GM23338 (cell line): ENCODE measurements at regions not wholly inside any gene's neighbourhood (a gene's known extent, or its start where the extent isn't known, plus 50 kb on each side); places are given as distances from the start of the nearest gene placed in this dataset.

Source experiments
- ATAC-seq: fragments of 200-7000 bp; cut with Tn5 transposase; 3 replicates; pipeline ENCODE4 v1.9.1; 2020
- DNase-seq: peaks from one replicate; pipeline ENCODE4 v3.0.0-alpha.2; 2015; ENCODE audit warnings: low spot score
- H2AFZ ChIP-seq: fragments of 200-600 bp; sonication (generic); 2 replicates; pipeline ENCODE4 v1.8.0; 2016; ENCODE audit warnings: antibody characterized with exemption, mild to moderate bottlenecking, moderate library complexity
- H3F3A ChIP-seq: fragments of 200-600 bp; sonication (generic); replicated peaks from 2 replicates; pipeline ENCODE4 v1.8.0; 2017; ENCODE audit warnings: antibody characterized with exemption, mixed run types, low read depth
- H3K27ac ChIP-seq: fragments of 200-600 bp; sonication (generic); 2 replicates; pipeline ENCODE4 v1.6.1; 2016; ENCODE audit warnings: low read depth
- H3K27me3 ChIP-seq: fragments of 200-600 bp; sonication (generic); 2 replicates; pipeline ENCODE4 v1.8.0; 2016; ENCODE audit warnings: mild to moderate bottlenecking, mixed run types, moderate library complexity; ENCODE audit not compliant: insufficient read depth
- H3K36me3 ChIP-seq: fragments of 200-600 bp; sonication (generic); 2 replicates; pipeline ENCODE4 v1.8.0; 2016; ENCODE audit warnings: mild to moderate bottlenecking; ENCODE audit not compliant: insufficient read depth
- H3K4me1 ChIP-seq: fragments of 200-600 bp; sonication (generic); 2 replicates; pipeline ENCODE4 v1.8.0; 2016; ENCODE audit warnings: mild to moderate bottlenecking, moderate library complexity; ENCODE audit not compliant: insufficient read depth
- H3K4me2 ChIP-seq: fragments of 200-600 bp; sonication (generic); 2 replicates; pipeline ENCODE4 v1.7.1; 2017; ENCODE audit warnings: mixed run types
- H3K4me3 ChIP-seq: fragments of 200-600 bp; sonication (generic); 2 replicates; pipeline ENCODE4 v1.6.1; 2016; ENCODE audit warnings: mixed run types
- H3K79me2 ChIP-seq: fragments of 200-600 bp; sonication (generic); replicated peaks from 2 replicates; pipeline ENCODE4 v1.8.0; 2017; ENCODE audit warnings: mild to moderate bottlenecking; ENCODE audit not compliant: insufficient read depth
- H3K9me2 ChIP-seq: fragments of 200-600 bp; sonication (generic); 2 replicates; pipeline ENCODE4 v1.8.0; 2017; ENCODE audit not compliant: insufficient read depth
- H4K20me1 ChIP-seq: fragments of 200-600 bp; sonication (generic); replicated peaks from 2 replicates; pipeline ENCODE4 v1.8.0; 2017; ENCODE audit warnings: mild to moderate bottlenecking; ENCODE audit not compliant: insufficient read depth
- H3K27ac Mint-ChIP-seq: 2 replicates; pipeline ENCODE4 v1.8.0; 2020; ENCODE audit warnings: inconsistent platforms, mild to moderate bottlenecking, moderate library complexity, mixed read lengths
- H3K27me3 Mint-ChIP-seq: 3 replicates; pipeline ENCODE4 v1.8.0; 2022; ENCODE audit warnings: low read depth, mild to moderate bottlenecking, moderate library complexity, mixed read lengths, inconsistent platforms; ENCODE audit not compliant: insufficient read depth, poor library complexity
- H3K36me3 Mint-ChIP-seq: 3 replicates; pipeline ENCODE4 v1.8.0; 2021; ENCODE audit warnings: low read depth, mild to moderate bottlenecking, inconsistent platforms, moderate library complexity, mixed read lengths
- H3K4me1 Mint-ChIP-seq: 3 replicates; pipeline ENCODE4 v1.8.0; 2020; ENCODE audit warnings: mild to moderate bottlenecking, inconsistent platforms, mixed read lengths
- H3K4me3 Mint-ChIP-seq: 3 replicates; pipeline ENCODE4 v1.8.0; 2021; ENCODE audit warnings: moderate library complexity, mild to moderate bottlenecking, inconsistent platforms, mixed read lengths
- H3K9me3 Mint-ChIP-seq: 3 replicates; pipeline ENCODE4 v1.8.0; 2020; ENCODE audit warnings: moderate library complexity, mild to moderate bottlenecking, inconsistent platforms, mixed read lengths
- CREB1 ChIP-seq: fragments of 250-450 bp; sonication (Bioruptor Pico); IDR thresholded peaks from 2 replicates; pipeline ENCODE4 v1.5.0; 2020; ENCODE audit warnings: low read depth, mild to moderate bottlenecking, moderate library complexity
- EZH2 ChIP-seq: fragments of 200-600 bp; sonication (generic); IDR thresholded peaks from one replicate; pipeline ENCODE4 v1.8.0; 2017; ENCODE audit warnings: antibody characterized with exemption, mild to moderate bottlenecking, low read depth; ENCODE audit not compliant: unreplicated experiment
- NANOG ChIP-seq: IDR thresholded peaks from 2 replicates; pipeline ENCODE4 v1.6.1; 2016; ENCODE audit warnings: antibody characterized with exemption, borderline replicate concordance
- ZNF462 ChIP-seq: fragments of 250-450 bp; sonication (Bioruptor Pico); IDR thresholded peaks from 2 replicates; pipeline ENCODE4 v1.5.0; 2020; ENCODE audit warnings: mild to moderate bottlenecking, moderate library complexity
- TF ChIP-seq, protein P1 (sequence below): IDR thresholded peaks from one replicate; pipeline ENCODE4 v1.6.1; 2018; ENCODE audit warnings: antibody characterized with exemption; ENCODE audit not compliant: unreplicated experiment

DNA sequence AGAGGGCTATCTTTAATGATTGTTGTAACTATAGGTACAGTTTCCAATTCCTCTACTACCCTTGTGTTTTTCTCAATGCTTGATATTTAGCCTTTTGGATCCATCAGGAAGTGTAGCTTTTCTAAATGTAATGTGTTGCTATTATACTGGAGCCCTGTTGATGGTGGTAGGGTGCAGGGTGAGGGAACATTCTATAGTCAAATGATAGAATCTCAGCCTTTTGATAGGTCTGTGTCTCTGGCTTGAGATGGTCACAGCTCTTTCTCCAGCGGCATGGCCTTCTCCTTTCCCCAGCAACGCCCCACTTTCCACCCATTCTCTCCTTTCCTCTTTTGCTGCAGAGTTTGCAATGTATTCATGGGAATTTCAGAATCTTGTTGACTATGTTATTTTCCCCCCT is 398.6 kb downstream of the RERGL start (continued):
- TF ChIP-seq, protein P1, sequence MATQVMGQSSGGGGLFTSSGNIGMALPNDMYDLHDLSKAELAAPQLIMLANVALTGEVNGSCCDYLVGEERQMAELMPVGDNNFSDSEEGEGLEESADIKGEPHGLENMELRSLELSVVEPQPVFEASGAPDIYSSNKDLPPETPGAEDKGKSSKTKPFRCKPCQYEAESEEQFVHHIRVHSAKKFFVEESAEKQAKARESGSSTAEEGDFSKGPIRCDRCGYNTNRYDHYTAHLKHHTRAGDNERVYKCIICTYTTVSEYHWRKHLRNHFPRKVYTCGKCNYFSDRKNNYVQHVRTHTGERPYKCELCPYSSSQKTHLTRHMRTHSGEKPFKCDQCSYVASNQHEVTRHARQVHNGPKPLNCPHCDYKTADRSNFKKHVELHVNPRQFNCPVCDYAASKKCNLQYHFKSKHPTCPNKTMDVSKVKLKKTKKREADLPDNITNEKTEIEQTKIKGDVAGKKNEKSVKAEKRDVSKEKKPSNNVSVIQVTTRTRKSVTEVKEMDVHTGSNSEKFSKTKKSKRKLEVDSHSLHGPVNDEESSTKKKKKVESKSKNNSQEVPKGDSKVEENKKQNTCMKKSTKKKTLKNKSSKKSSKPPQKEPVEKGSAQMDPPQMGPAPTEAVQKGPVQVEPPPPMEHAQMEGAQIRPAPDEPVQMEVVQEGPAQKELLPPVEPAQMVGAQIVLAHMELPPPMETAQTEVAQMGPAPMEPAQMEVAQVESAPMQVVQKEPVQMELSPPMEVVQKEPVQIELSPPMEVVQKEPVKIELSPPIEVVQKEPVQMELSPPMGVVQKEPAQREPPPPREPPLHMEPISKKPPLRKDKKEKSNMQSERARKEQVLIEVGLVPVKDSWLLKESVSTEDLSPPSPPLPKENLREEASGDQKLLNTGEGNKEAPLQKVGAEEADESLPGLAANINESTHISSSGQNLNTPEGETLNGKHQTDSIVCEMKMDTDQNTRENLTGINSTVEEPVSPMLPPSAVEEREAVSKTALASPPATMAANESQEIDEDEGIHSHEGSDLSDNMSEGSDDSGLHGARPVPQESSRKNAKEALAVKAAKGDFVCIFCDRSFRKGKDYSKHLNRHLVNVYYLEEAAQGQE = no peak
- TF ChIP-seq EZH2 (no peak), NANOG (no peak)

DNA sequence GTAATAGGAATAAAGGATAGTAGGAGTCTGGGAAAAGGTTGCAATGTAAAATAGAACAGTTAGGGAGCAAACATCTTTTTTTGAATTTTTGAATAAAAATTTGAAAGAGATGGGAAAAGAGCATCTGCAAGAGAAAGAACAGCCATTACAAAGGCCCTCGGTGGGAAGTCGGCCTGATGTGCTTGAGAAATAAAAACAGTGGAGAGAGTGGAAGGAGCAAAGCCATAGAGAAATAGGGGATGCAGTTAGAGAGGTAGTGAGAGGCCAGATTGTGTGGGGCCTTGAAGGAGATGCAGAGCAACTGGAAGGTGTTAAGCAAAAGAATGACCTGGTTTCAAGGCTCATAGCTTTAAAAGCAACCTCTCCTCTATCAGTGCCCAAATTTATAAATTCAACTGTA is 409.8 kb downstream of the RERGL start:
- no peak overlapping the region for H2AFZ ChIP-seq
- peaks cover 47% of the 10 kb centered on the region for H3K27me3 ChIP-seq
- TF ChIP-seq ZNF462 (peak; percentile 61; the same call in 1 of the 2 replicates), NANOG (0 out of 2 replicates have a peak, but pooled peaks have one; percentile 30), CREB1 (CRISPR knock-in tag) (no peak)
- no peaks in the 10 kb centered on the region for H3K9me2 ChIP-seq
- Mint-ChIP-seq H3K4me3 (no peak overlapping the region), H3K36me3 (no peaks in the 10 kb centered on the region), H3K4me1 (peaks cover 19% of the 10 kb centered on the region), H3K27me3 (peaks cover 9% of the 10 kb centered on the region), H3K9me3 (no peaks in the 10 kb centered on the region), H3K27ac (no peak overlapping the region)
- H3F3A ChIP-seq = no peaks in the 10 kb centered on the region
- no peak overlapping the region for H3K27ac ChIP-seq
- no peaks in the 10 kb centered on the region for H3K79me2 ChIP-seq
- peak; percentile 99 for ATAC-seq
- peaks cover 5% of the 10 kb centered on the region; the same call in 1 of the 2 replicates for H4K20me1 ChIP-seq
- DNase-seq = peak; percentile 63
- no peak overlapping the region for H3K4me3 ChIP-seq
- H3K4me2 ChIP-seq = no peak overlapping the region
- no peaks in the 10 kb centered on the region for H3K36me3 ChIP-seq
- H3K4me1 ChIP-seq = peaks cover 4% of the 10 kb centered on the region
